IMR-90 (cell line): ENCODE measurements at regions not wholly inside any gene's neighbourhood (a gene's known extent, or its start where the extent isn't known, plus 50 kb on each side); places are given as distances from the start of the nearest gene placed in this dataset.

ENCODE experiments used
- ATAC-seq: fragments of 200-7000 bp; cut with Tn5 transposase; 2 replicates; pipeline ENCODE4 v1.9.1; 2020; ENCODE audit warnings: low read depth, mild to moderate bottlenecking, moderate library complexity
- BruUV-seq: library from RNA; stranded (reverse); fragments of 400-500 nt; replicated peaks from 2 replicates; lab custom pipeline; 2021; lab: Mats Ljungman, UMichigan
- CTCF ChIA-PET: fragments of 300-600 bp; formaldehyde crosslinking; extraction: SDS; loops from one replicate; lab custom pipeline; 2021; ENCODE audit warnings: antibody characterized with exemption; lab: Yijun Ruan, JAX
- POLR2A ChIA-PET: fragments of 300-600 bp; sonication (Branson Sonifier 250); formaldehyde crosslinking; loops from one replicate; lab custom pipeline; 2022; ENCODE audit warnings: antibody characterized with exemption; ENCODE audit not compliant: unreplicated experiment; lab: Charles Lee
- DNase-seq: peaks from one replicate; pipeline ENCODE4 v3.0.0; 2013
- H2AFZ ChIP-seq: replicated peaks from 2 replicates; pipeline ENCODE3; 2013; ENCODE audit warnings: low read length, mild to moderate bottlenecking; ENCODE audit not compliant: poor library complexity
- H2AK5ac ChIP-seq: 2 replicates; pipeline ENCODE4 v1.6.1; 2013; ENCODE audit warnings: low read depth, low read length, inconsistent platforms
- H2AK9ac ChIP-seq: replicated peaks from 2 replicates; pipeline ENCODE3; 2013; ENCODE audit warnings: mild to moderate bottlenecking, low read depth, low read length, moderate library complexity; ENCODE audit not compliant: poor library complexity
- H2BK120ac ChIP-seq: 2 replicates; pipeline ENCODE4 v1.6.1; 2013; ENCODE audit warnings: low read depth, low read length, inconsistent platforms
- H2BK15ac ChIP-seq: 3 replicates; pipeline ENCODE4 v1.6.1; 2013; ENCODE audit warnings: low read depth, low read length, inconsistent platforms
- H2BK20ac ChIP-seq: 2 replicates; pipeline ENCODE4 v1.6.1; 2013; ENCODE audit warnings: low read depth, mild to moderate bottlenecking, inconsistent platforms, low read length, moderate library complexity
- H2BK5ac ChIP-seq: 2 replicates; pipeline ENCODE4 v1.6.1; 2013; ENCODE audit warnings: mild to moderate bottlenecking, low read depth, low read length, inconsistent platforms; ENCODE audit not compliant: poor library complexity, severe bottlenecking
- H3K14ac ChIP-seq: replicated peaks from 2 replicates; pipeline ENCODE4 v1.6.1; 2013; ENCODE audit warnings: low read depth, low read length, inconsistent platforms
- H3K18ac ChIP-seq: 2 replicates; pipeline ENCODE4 v1.6.1; 2013; ENCODE audit warnings: low read depth, low read length, control low read depth
- H3K23ac ChIP-seq: 2 replicates; pipeline ENCODE4 v1.6.1; 2013; ENCODE audit warnings: low read depth, low read length, inconsistent platforms
- H3K27ac ChIP-seq: 2 replicates; pipeline ENCODE4 v1.5.1; 2013; ENCODE audit warnings: mild to moderate bottlenecking, control low read depth, low read length; ENCODE audit not compliant: insufficient read depth
- H3K27me3 ChIP-seq: 2 replicates; pipeline ENCODE4 v1.6.1; 2013; ENCODE audit warnings: low read length; ENCODE audit not compliant: control insufficient read depth, insufficient read depth
- H3K36me3 ChIP-seq: 2 replicates; pipeline ENCODE4 v1.6.1; 2013; ENCODE audit warnings: low read length, mixed read lengths; ENCODE audit not compliant: control insufficient read depth, insufficient read depth
- H3K4ac ChIP-seq: 2 replicates; pipeline ENCODE4 v1.6.1; 2013; ENCODE audit warnings: low read depth, low read length, inconsistent platforms
- H3K4me1 ChIP-seq: 2 replicates; pipeline ENCODE4 v1.6.1; 2013; ENCODE audit warnings: low read length, mixed read lengths; ENCODE audit not compliant: control insufficient read depth, insufficient read depth
- H3K4me2 ChIP-seq: 2 replicates; pipeline ENCODE4 v1.6.1; 2013; ENCODE audit warnings: low read depth, mild to moderate bottlenecking, control low read depth, low read length, moderate library complexity
- H3K4me3 ChIP-seq: 2 replicates; pipeline ENCODE4 v1.5.1; 2013; ENCODE audit warnings: low read depth, mild to moderate bottlenecking, control low read depth, low read length, moderate library complexity; ENCODE audit not compliant: insufficient read depth
- H3K56ac ChIP-seq: 2 replicates; pipeline ENCODE4 v1.6.1; 2013; ENCODE audit warnings: low read length, inconsistent platforms; ENCODE audit not compliant: insufficient read depth; ENCODE audit errors: extremely low read depth
- H3K79me1 ChIP-seq, 2 experiments: 2 replicates each; pipeline ENCODE4 v1.6.1; 2013; ENCODE audit warnings: low read length in 2 of 2, inconsistent platforms in 1 of 2, low read depth in 1 of 2
- H3K9ac ChIP-seq: 2 replicates; pipeline ENCODE4 v1.6.1; 2013; ENCODE audit warnings: low read depth, low read length, control low read depth
- H3K9me1 ChIP-seq: 2 replicates; pipeline ENCODE4 v1.6.1; 2013; ENCODE audit warnings: low read length, inconsistent platforms; ENCODE audit not compliant: insufficient read depth
- H3K9me3 ChIP-seq: 2 replicates; pipeline ENCODE4 v1.6.1; 2013; ENCODE audit warnings: low read length; ENCODE audit not compliant: control insufficient read depth, insufficient read depth
- H4K20me1 ChIP-seq: 2 replicates; pipeline ENCODE4 v1.6.1; 2013; ENCODE audit warnings: low read length, inconsistent platforms; ENCODE audit not compliant: insufficient read depth
- H4K5ac ChIP-seq: 2 replicates; pipeline ENCODE4 v1.6.1; 2013; ENCODE audit warnings: mild to moderate bottlenecking, low read depth, low read length, control low read depth
- H4K8ac ChIP-seq, 2 experiments: 2 replicates each; pipeline ENCODE4 v1.6.1; 2013; ENCODE audit warnings: low read depth in 2 of 2, low read length in 2 of 2, control low read depth in 1 of 2, inconsistent platforms in 1 of 2
- H4K91ac ChIP-seq: 2 replicates; pipeline ENCODE4 v1.6.1; 2013; ENCODE audit warnings: low read depth, low read length, inconsistent platforms; ENCODE audit not compliant: insufficient read depth
- BHLHE40 ChIP-seq: fragments of 150-350 bp; IDR thresholded peaks from 2 replicates; pipeline ENCODE4 v1.6.1; 2016; ENCODE audit warnings: mild to moderate bottlenecking, low read depth, low read length
- CEBPB ChIP-seq: IDR thresholded peaks from 2 replicates; pipeline ENCODE4 v1.6.1; 2012; ENCODE audit warnings: low read depth, low read length, improper control_type of control experiment
- FOS ChIP-seq: fragments of 150-350 bp; IDR thresholded peaks from 2 replicates; pipeline ENCODE4 v1.6.1; 2016; ENCODE audit warnings: low read depth, low read length
- MAFK ChIP-seq: IDR thresholded peaks from 2 replicates; pipeline ENCODE4 v1.6.1; 2012; ENCODE audit warnings: low read depth, low read length, improper control_type of control experiment
- MAZ ChIP-seq: IDR thresholded peaks from 2 replicates; pipeline ENCODE4 v1.6.1; 2012; ENCODE audit warnings: low read depth, mild to moderate bottlenecking, low read length, improper control_type of control experiment, moderate library complexity, borderline replicate concordance
- MXI1 ChIP-seq: IDR thresholded peaks from 2 replicates; pipeline ENCODE4 v1.6.1; 2012; ENCODE audit warnings: low read depth, mild to moderate bottlenecking, low read length, moderate library complexity, borderline replicate concordance
- RCOR1 ChIP-seq: IDR thresholded peaks from 2 replicates; pipeline ENCODE4 v1.6.1; 2012; ENCODE audit warnings: mild to moderate bottlenecking, low read length, improper control_type of control experiment; ENCODE audit not compliant: insufficient replicate concordance
- SMC3 ChIP-seq: fragments of 150-350 bp; IDR thresholded peaks from 2 replicates; pipeline ENCODE4 v1.6.1; 2016; ENCODE audit warnings: low read depth, mild to moderate bottlenecking, antibody characterized with exemption, low read length, moderate library complexity
- WGBS, 2 experiments: methylation state at CpG; one replicate each; pipeline versions ENCODE4 v1.1.5 to v1.1.7; 2013; ENCODE audit warnings: missing lambda C conversion rate in 2 of 2; ENCODE audit not compliant: insufficient read length in 1 of 2; ENCODE audit errors: extremely low coverage in 2 of 2; 5-methylcytosine and 5-hydroxymethylcytosine counted together
- dilution Hi-C: fragments of 300-500 bp; cut with HindIII; formaldehyde crosslinking; loops from one replicate; pipeline ENCODE4 v1.14.3; 2018; ENCODE audit warnings: low sequenced_read_pairs; ENCODE audit not compliant: unreplicated experiment
- in situ Hi-C: fragments of 300-500 bp; cut with MboI; formaldehyde crosslinking; loops from 3 replicates; pipeline ENCODE4 v1.14.3; 2019; ENCODE audit warnings: low sequenced_read_pairs, inconsistent platforms, mixed read lengths
- intact Hi-C: fragments of 100-400 bp; cut with micrococcal nuclease; formaldehyde crosslinking; loops from 2 replicates; pipeline ENCODE4 v1.10.0; 2022
- TF ChIP-seq, protein P1 (sequence below): fragments of 150-350 bp; IDR thresholded peaks from 2 replicates; pipeline ENCODE4 v1.6.1; 2016; ENCODE audit warnings: low read depth, mild to moderate bottlenecking, low read length, moderate library complexity, borderline replicate concordance
- TF ChIP-seq, protein P2 (sequence below): conservative IDR thresholded peaks from 2 replicates; pipeline ENCODE4 v1.5.1; 2012; ENCODE audit warnings: mild to moderate bottlenecking, low read depth, low read length, improper control_type of control experiment
- TF ChIP-seq, protein P3 (sequence below): fragments of 150-350 bp; IDR thresholded peaks from 2 replicates; pipeline ENCODE4 v1.6.1; 2017; ENCODE audit warnings: mild to moderate bottlenecking, antibody characterized with exemption, low read length, low read depth

- Histone ChIP-seq H2BK120ac (no peak overlapping the region), H2AFZ (no peak overlapping the region), H2AK5ac (no peak overlapping the region), H2AK9ac (no peak overlapping the region), H4K8ac (no peak overlapping the region), H3K36me3 (peaks cover 34% of the 10 kb centered on the region), H3K56ac (no peak overlapping the region), H3K9ac (no peak overlapping the region), H3K18ac (no peak overlapping the region), H3K79me1 (no peaks in the 10 kb centered on the region; a peak in 1 of 4 replicates), H3K27ac (no peak overlapping the region), H2BK5ac (no peak overlapping the region), H2BK15ac (no peak overlapping the region), H4K20me1 (no peaks in the 10 kb centered on the region), H2BK20ac (no peak overlapping the region), H3K4ac (no peak overlapping the region), H3K9me1 (peaks cover 6% of the 10 kb centered on the region; the same call in 1 of the 2 replicates), H3K4me2 (no peak overlapping the region), H4K5ac (no peak overlapping the region), H4K91ac (no peak overlapping the region), H3K9me3 (0 out of 2 replicates have a peak, but pooled peaks cover 3% of the 10 kb centered on the region), H3K4me3 (no peak overlapping the region), H3K4me1 (no peaks in the 10 kb centered on the region), H3K23ac (no peak overlapping the region), H3K27me3 (no peaks in the 10 kb centered on the region), H3K14ac (no peak overlapping the region)
- dilution Hi-C loops: no loop called here
- intact Hi-C loops: no loop called here
- TF ChIP-seq, protein P1, sequence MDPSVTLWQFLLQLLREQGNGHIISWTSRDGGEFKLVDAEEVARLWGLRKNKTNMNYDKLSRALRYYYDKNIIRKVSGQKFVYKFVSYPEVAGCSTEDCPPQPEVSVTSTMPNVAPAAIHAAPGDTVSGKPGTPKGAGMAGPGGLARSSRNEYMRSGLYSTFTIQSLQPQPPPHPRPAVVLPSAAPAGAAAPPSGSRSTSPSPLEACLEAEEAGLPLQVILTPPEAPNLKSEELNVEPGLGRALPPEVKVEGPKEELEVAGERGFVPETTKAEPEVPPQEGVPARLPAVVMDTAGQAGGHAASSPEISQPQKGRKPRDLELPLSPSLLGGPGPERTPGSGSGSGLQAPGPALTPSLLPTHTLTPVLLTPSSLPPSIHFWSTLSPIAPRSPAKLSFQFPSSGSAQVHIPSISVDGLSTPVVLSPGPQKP: no peak
- no peak for TF ChIP-seq FOS
- TF ChIP-seq SMC3: no peak
- no peak for TF ChIP-seq MAFK
- no peak for TF ChIP-seq MAZ
- TF ChIP-seq, protein P2, sequence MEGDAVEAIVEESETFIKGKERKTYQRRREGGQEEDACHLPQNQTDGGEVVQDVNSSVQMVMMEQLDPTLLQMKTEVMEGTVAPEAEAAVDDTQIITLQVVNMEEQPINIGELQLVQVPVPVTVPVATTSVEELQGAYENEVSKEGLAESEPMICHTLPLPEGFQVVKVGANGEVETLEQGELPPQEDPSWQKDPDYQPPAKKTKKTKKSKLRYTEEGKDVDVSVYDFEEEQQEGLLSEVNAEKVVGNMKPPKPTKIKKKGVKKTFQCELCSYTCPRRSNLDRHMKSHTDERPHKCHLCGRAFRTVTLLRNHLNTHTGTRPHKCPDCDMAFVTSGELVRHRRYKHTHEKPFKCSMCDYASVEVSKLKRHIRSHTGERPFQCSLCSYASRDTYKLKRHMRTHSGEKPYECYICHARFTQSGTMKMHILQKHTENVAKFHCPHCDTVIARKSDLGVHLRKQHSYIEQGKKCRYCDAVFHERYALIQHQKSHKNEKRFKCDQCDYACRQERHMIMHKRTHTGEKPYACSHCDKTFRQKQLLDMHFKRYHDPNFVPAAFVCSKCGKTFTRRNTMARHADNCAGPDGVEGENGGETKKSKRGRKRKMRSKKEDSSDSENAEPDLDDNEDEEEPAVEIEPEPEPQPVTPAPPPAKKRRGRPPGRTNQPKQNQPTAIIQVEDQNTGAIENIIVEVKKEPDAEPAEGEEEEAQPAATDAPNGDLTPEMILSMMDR: no peak
- no peak for TF ChIP-seq MXI1
- TF ChIP-seq CEBPB: no peak
- TF ChIP-seq BHLHE40: no peak
- no peak for TF ChIP-seq RCOR1
- TF ChIP-seq, protein P3, sequence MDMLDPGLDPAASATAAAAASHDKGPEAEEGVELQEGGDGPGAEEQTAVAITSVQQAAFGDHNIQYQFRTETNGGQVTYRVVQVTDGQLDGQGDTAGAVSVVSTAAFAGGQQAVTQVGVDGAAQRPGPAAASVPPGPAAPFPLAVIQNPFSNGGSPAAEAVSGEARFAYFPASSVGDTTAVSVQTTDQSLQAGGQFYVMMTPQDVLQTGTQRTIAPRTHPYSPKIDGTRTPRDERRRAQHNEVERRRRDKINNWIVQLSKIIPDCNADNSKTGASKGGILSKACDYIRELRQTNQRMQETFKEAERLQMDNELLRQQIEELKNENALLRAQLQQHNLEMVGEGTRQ: no peak
- ChIA-PET POLR2A (no interaction called here), CTCF (no interaction called here)
- in situ Hi-C loops: no loop called here
- 98% methylated on average over 16 of the region's 38 CpGs; no CpG with 5 or more reads in 1 of the 2 experiments for WGBS, 2 experiments
- BruUV-seq: no TSS peak
- DNase-seq: no peak
- no peak for ATAC-seq
These were observed 94.7 kb downstream of the PTPRS start for GRCh38 chr19:5245631-5246553.
